ENCODE measurements at regions not wholly inside any gene's neighbourhood (a gene's known extent, or its start where the extent isn't known, plus 50 kb on each side); places are given as distances from the start of the nearest gene placed in this dataset.

DNA sequence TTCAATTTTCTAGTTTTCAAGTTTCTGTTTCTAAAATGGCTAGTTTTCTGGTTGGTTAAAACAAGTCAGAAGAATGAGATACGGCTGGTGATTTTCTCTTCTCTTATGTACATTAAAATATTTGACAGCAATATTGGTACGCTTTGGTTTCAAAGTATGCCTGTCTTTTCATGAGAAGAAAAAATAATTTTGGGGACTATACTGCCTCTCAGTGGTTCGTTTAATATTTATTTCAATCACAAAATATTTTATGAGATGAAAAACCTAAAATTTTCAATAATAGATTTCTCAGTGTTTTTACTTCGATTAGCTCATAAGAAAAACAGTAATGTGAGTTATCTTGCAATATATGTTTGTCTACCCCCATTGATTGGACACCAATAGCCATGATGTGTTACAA, 72.8 kb upstream of the AADACL2 start (continued):
- TF ChIP-seq DMBX1 (CRISPR knock-in tag; IDR thresholded peaks at IDR 0.05; ENCODE audit: borderline replicate concordance) (no peak), NFE2L1 (tag; IDR thresholded peaks at IDR 0.05; ENCODE audit: borderline replicate concordance, low read depth) (no peak)

DNA sequence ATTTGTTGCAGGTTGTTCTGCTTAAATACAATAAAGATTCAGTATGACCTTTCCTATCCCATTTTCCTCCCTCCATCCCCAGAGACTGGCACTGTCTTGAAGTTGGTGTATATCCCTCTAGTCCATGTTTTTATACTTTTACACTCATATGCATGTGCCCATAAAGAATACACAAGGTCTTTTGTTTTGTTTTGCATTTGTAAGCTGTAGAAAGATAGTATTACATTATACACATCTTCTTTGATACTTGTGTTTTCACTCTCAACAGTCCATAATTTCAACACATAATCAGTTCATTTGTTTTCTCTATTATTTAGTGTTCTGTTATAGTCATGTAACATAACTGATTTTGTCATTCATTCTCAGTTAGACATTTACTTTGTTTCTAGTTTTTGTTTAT, 88.7 kb upstream of the AADACL2 start:
- in situ Hi-C loops (cut with MboI), result no loop called here
- Histone ChIP-seq H3K36me3 (ENCODE audit: control insufficient read depth, insufficient read depth, low read length) (no peaks in the 10 kb centered on the region), H3K4me1 (replicated peaks in 1 of 2; ENCODE audit: control insufficient read depth in 2 of 2, insufficient read depth in 2 of 2, low read length in 2 of 2) (peaks cover 0 to 3% of the 10 kb centered on the region in 2 experiments; a peak in 1 of 5 replicates), H3K4me2 (ENCODE audit: insufficient read depth, low read length) (no peak overlapping the region), H3K9ac (ENCODE audit: insufficient read depth in 1 of 2, low read depth in 2 of 2, low read length in 2 of 2) (no peak overlapping the region), H3K9me1 (ENCODE audit: control insufficient read depth, insufficient read depth, low read length) (no peaks in the 10 kb centered on the region), H3K27me3 (ENCODE audit: control insufficient read depth in 2 of 2, insufficient read depth in 2 of 2, low read length in 2 of 2) (no peaks in the 10 kb centered on the region), H3K79me2 (ENCODE audit: control insufficient read depth, insufficient read depth, low read length) (no peaks in the 10 kb centered on the region), H3K4me3 (no peak overlapping the region), H3K27ac (ENCODE audit: extremely low read depth, low read depth, low read length) (no peak overlapping the region), H4K20me1 (replicated peaks; ENCODE audit: control insufficient read depth, insufficient read depth, low read length) (no peaks in the 10 kb centered on the region), H2AFZ (ENCODE audit: low read depth, low read length) (no peak overlapping the region), H3K9me3 (replicated peaks; ENCODE audit: control insufficient read depth, insufficient read depth, low read depth, low read length) (no peaks in the 10 kb centered on the region)
- FAIRE-seq (peak; percentile 55), ATAC-seq (no peak), DNase-seq (ENCODE audit: extremely low read depth in 1 of 4, low spot score in 3 of 4) (no peak)
- intact Hi-C loops (cut with micrococcal nuclease), result no loop called here
- BruUV-seq (replicated peaks), result no TSS peak
- no peak for TF ChIP-seq ZNF668 (CRISPR knock-in tag; IDR thresholded peaks at IDR 0.05)
- TF ChIP-seq, protein P1, sequence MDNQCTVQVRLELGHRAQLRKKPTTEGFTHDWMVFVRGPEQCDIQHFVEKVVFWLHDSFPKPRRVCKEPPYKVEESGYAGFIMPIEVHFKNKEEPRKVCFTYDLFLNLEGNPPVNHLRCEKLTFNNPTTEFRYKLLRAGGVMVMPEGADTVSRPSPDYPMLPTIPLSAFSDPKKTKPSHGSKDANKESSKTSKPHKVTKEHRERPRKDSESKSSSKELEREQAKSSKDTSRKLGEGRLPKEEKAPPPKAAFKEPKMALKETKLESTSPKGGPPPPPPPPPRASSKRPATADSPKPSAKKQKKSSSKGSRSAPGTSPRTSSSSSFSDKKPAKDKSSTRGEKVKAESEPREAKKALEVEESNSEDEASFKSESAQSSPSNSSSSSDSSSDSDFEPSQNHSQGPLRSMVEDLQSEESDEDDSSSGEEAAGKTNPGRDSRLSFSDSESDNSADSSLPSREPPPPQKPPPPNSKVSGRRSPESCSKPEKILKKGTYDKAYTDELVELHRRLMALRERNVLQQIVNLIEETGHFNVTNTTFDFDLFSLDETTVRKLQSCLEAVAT (IDR thresholded peaks at IDR 0.05), result no peak
- TF ChIP-seq, protein P2, sequence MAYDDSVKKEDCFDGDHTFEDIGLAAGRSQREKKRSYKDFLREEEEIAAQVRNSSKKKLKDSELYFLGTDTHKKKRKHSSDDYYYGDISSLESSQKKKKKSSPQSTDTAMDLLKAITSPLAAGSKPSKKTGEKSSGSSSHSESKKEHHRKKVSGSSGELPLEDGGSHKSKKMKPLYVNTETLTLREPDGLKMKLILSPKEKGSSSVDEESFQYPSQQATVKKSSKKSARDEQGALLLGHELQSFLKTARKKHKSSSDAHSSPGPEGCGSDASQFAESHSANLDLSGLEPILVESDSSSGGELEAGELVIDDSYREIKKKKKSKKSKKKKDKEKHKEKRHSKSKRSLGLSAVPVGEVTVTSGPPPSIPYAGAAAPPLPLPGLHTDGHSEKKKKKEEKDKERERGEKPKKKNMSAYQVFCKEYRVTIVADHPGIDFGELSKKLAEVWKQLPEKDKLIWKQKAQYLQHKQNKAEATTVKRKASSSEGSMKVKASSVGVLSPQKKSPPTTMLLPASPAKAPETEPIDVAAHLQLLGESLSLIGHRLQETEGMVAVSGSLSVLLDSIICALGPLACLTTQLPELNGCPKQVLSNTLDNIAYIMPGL (CRISPR knock-in tag; IDR thresholded peaks at IDR 0.05), result no peak
- TF ChIP-seq KDM1A (IDR thresholded peaks at IDR 0.05), result no peak
- no peak for TF ChIP-seq ZBTB9 (CRISPR knock-in tag; IDR thresholded peaks at IDR 0.05)
- CTCF ChIA-PET (ENCODE audit: low intra/inter-chr PET ratio), result no interaction called here
- POLR2A ChIA-PET, result no interaction called here
